K562 (cell line): ENCODE measurements at regions not wholly inside any gene's neighbourhood (a gene's known extent, or its start where the extent isn't known, plus 50 kb on each side); places are given as distances from the start of the nearest gene placed in this dataset.

Experiments used
- BHLHE40 ChIP-seq: IDR thresholded peaks from 2 replicates; pipeline ENCODE4 v1.6.1; 2011; ENCODE audit warnings: low read length, improper control_type of control experiment
- THAP12 ChIP-seq: fragments of 250-450 bp; sonication (Bioruptor Pico); IDR thresholded peaks from 2 replicates; pipeline ENCODE4 v1.9.0; 2021; ENCODE audit warnings: mild to moderate bottlenecking, inconsistent platforms

GRCh38 chr17:5948811-5949210 lies 121.4 kb upstream of the WSCD1 start:
- TF ChIP-seq THAP12 (CRISPR knock-in tag) (no peak), BHLHE40 (no peak)
